ENCODE measurements at regions not wholly inside any gene's neighbourhood (a gene's known extent, or its start where the extent isn't known, plus 50 kb on each side); places are given as distances from the start of the nearest gene placed in this dataset.

- DNase-seq = no peak
Observed at GRCh38 chrY:17233435-17234109, 646.4 kb downstream of the CDY2B start.

- no peak for DNase-seq
Observed at GRCh38 chrY:17231994-17232393, 648.0 kb downstream of the CDY2B start.

- DNase-seq = no peak
Observed at GRCh38 chrY:17223502-17223901, 656.5 kb downstream of the CDY2B start.

- DNase-seq = no peak
Observed at GRCh38 chrY:17202395-17202794, 677.6 kb downstream of the CDY2B start.

GRCh38 chrY:17184299-17184698, 695.7 kb downstream of the CDY2B start:
- no peak for DNase-seq

GRCh38 chrY:17166881-17167280, 713.1 kb downstream of the CDY2B start:
- DNase-seq = no peak

GRCh38 chrY:17122166-17122565, 757.9 kb downstream of the CDY2B start:
- DNase-seq = no peak

- DNase-seq = no peak
Observed at GRCh38 chrY:17085303-17085702, 794.7 kb downstream of the CDY2B start.

GRCh38 chrY:17079887-17080286, 800.1 kb downstream of the CDY2B start:
- no peak for DNase-seq

GRCh38 chrY:17067307-17067706, 812.7 kb downstream of the CDY2B start:
- no peak for DNase-seq

GRCh38 chrY:17053041-17053440, 827.0 kb downstream of the CDY2B start:
- no peak for DNase-seq

GRCh38 chrY:17050374-17050773, 829.6 kb downstream of the CDY2B start:
- DNase-seq = no peak

- no peak for DNase-seq
Observed at GRCh38 chrY:17045124-17045523, 834.9 kb downstream of the CDY2B start.

- DNase-seq = no peak
Observed at GRCh38 chrY:17044723-17045122, 835.3 kb downstream of the CDY2B start.

- peak; percentile 1 for DNase-seq
Observed at GRCh38 chrY:17044272-17044671, 835.7 kb downstream of the CDY2B start.

- DNase-seq = no peak
Observed at GRCh38 chrY:17038439-17038838, 841.6 kb downstream of the CDY2B start.

- no peak for DNase-seq
Observed at GRCh38 chrY:17018126-17018525, 861.9 kb downstream of the CDY2B start.

GRCh38 chrY:16993551-16993950, 886.5 kb downstream of the CDY2B start:
- DNase-seq = no peak

GRCh38 chrY:16981776-16982175, 898.2 kb downstream of the CDY2B start:
- DNase-seq = no peak

GRCh38 chrY:16959071-16959470, 920.9 kb downstream of the CDY2B start:
- DNase-seq = no peak

GRCh38 chrY:16947221-16947620, 932.8 kb downstream of the CDY2B start:
- DNase-seq = no peak
